Upper lobe of left lung (tissue), 6 donors: ENCODE measurements at regions not wholly inside any gene's neighbourhood (a gene's known extent, or its start where the extent isn't known, plus 50 kb on each side); places are given as distances from the start of the nearest gene placed in this dataset.
"Not testable (repeated sequence)": the region's sequence is repeated elsewhere in the genome, so short reads cannot be mapped to it uniquely, and the experiment has no call there.

ENCODE experiments used
- ATAC-seq, 2 donors: fragments of 200-7000 bp; cut with Tn5 transposase; one replicate each; pipeline ENCODE4 v1.9.1; 2022; ENCODE audit warnings: mild to moderate bottlenecking in 2 of 2, moderate library complexity in 2 of 2; ENCODE audit not compliant: low FRiP score in 2 of 2
- DNase-seq, 2 donors: peaks; one replicate each; pipeline ENCODE4 v3.0.0-alpha.2; 2019 to 2020
- H3K27ac ChIP-seq, 4 donors: fragments of 200-600 bp; sonication (generic); one replicate each; pipeline ENCODE4 v1.5.1; 2016 to 2019
- H3K27me3 ChIP-seq, 4 donors: fragments of 200-600 bp; sonication (generic); one replicate each; pipeline ENCODE4 v1.5.1; 2017 to 2019
- H3K36me3 ChIP-seq, 4 donors: fragments of 200-600 bp; sonication (generic); one replicate each; pipeline ENCODE4 v1.5.1; 2016 to 2019
- H3K4me1 ChIP-seq, 4 donors: fragments of 200-600 bp; sonication (generic); one replicate each; pipeline ENCODE4 v1.5.1; 2018 to 2019
- H3K4me3 ChIP-seq, 4 donors: fragments of 200-600 bp; sonication (generic); one replicate each; pipeline ENCODE4 v1.5.1; 2017 to 2019; ENCODE audit warnings: mild to moderate bottlenecking in 2 of 4, moderate library complexity in 1 of 4
- H3K9me3 ChIP-seq, 4 donors: fragments of 200-600 bp; sonication (generic); one replicate each; pipeline ENCODE4 v1.5.1; 2018 to 2019
- CTCF ChIP-seq, 6 experiments: fragments of 450-650 bp in 4 of 6; fragments of 200-600 bp in 2 of 6; sonication (generic) in 2 of 6; IDR thresholded peaks; one replicate each; pipeline ENCODE4 v1.5.1; 2016 to 2019; ENCODE audit warnings: antibody characterized with exemption in 6 of 6
- EP300 ChIP-seq, 4 donors: sonication (generic); formaldehyde crosslinking; IDR thresholded peaks; one replicate each; pipeline ENCODE4 v1.5.1; 2017; ENCODE audit warnings: antibody characterized with exemption in 4 of 4, control low read depth in 2 of 4
- POLR2A ChIP-seq, 4 donors: fragments of 450-650 bp; IDR thresholded peaks; one replicate each; pipeline ENCODE4 v1.5.1; 2016 to 2017; ENCODE audit warnings: antibody characterized with exemption in 4 of 4, mild to moderate bottlenecking in 2 of 4
- POLR2AphosphoS5 ChIP-seq, 2 donors: sonication (generic); formaldehyde crosslinking; IDR thresholded peaks; one replicate each; pipeline ENCODE4 v1.5.1; 2017; ENCODE audit warnings: antibody characterized with exemption in 2 of 2
- WGBS, 2 donors: methylation state at CpG; one replicate each; pipeline ENCODE4 v1.1.5; 2017 to 2018; 5-methylcytosine and 5-hydroxymethylcytosine counted together
- donor health status: DM: no; HTN: no; CAD: no; lungs with moderate emphysema.
- donor health status: DM: no; HTN: yes; CAD: no; lungs with severe emphysema.

GRCh38 chr4:132344924-132345828, 803.9 kb upstream of the PCDH10 start:
- no peaks in the 10 kb centered on the region for H3K27me3 ChIP-seq
- WGBS, 2 donors: 91 to 98% methylated on average over 19 to 31 of the region's 32 CpGs
- H3K36me3 ChIP-seq: no peaks in the 10 kb centered on the region
- no peak overlapping the region for H3K4me3 ChIP-seq
- no peak for DNase-seq
- no peak for ATAC-seq
- TF ChIP-seq POLR2AphosphoS5 (IDR thresholded peaks at IDR 0.05): no peak
- TF ChIP-seq CTCF (IDR thresholded peaks at IDR 0.05): no peak
- TF ChIP-seq EP300 (IDR thresholded peaks at IDR 0.05): no peak
- TF ChIP-seq POLR2A (IDR thresholded peaks at IDR 0.05): no peak
- H3K4me1 ChIP-seq: no peaks in the 10 kb centered on the region
- no peaks in the 10 kb centered on the region for H3K9me3 ChIP-seq
- H3K27ac ChIP-seq: no peak overlapping the region

- no peaks in the 10 kb centered on the region for H3K36me3 ChIP-seq
- ATAC-seq (no peak), DNase-seq (no peak)
- no peaks in the 10 kb centered on the region for H3K4me1 ChIP-seq
- WGBS, 2 donors: 84 to 96% methylated on average over 1 of the region's 1 CpG
- H3K9me3 ChIP-seq: no peaks in the 10 kb centered on the region
- no peaks in the 10 kb centered on the region for H3K27me3 ChIP-seq
- no peak overlapping the region for H3K27ac ChIP-seq
- H3K4me3 ChIP-seq: no peak overlapping the region
- TF ChIP-seq CTCF (IDR thresholded peaks at IDR 0.05): no peak
- TF ChIP-seq POLR2A (IDR thresholded peaks at IDR 0.05): no peak
- TF ChIP-seq EP300 (IDR thresholded peaks at IDR 0.05): no peak
- no peak for TF ChIP-seq POLR2AphosphoS5 (IDR thresholded peaks at IDR 0.05)
Measured at GRCh38 chr4:132346016-132346415, 803.1 kb upstream of the PCDH10 start.

- DNase-seq, H3K27ac ChIP-seq, ATAC-seq, H3K4me1 ChIP-seq, H3K27me3 ChIP-seq, H3K36me3 ChIP-seq, H3K4me3 ChIP-seq: not testable (repeated sequence)
- 61 to 70% methylated on average over 3 of the region's 3 CpGs for WGBS, 2 donors
- H3K9me3 ChIP-seq: peaks cover 0 to 15% (median 13%) of the 10 kb centered on the region in 4 donors
Measured at GRCh38 chr4:132351606-132352005, 797.5 kb upstream of the PCDH10 start.

GRCh38 chr4:132382243-132382642, 766.9 kb upstream of the PCDH10 start:
- DNase-seq: no peak
- WGBS, 2 donors: 65 to 92% methylated on average over 2 of the region's 2 CpGs
- Histone ChIP-seq H3K4me1 (no peaks in the 10 kb centered on the region), H3K9me3 (no peaks in the 10 kb centered on the region), H3K27ac (no peak overlapping the region), H3K4me3 (no peak overlapping the region), H3K27me3 (no peaks in the 10 kb centered on the region), H3K36me3 (no peaks in the 10 kb centered on the region)
- TF ChIP-seq POLR2AphosphoS5 (IDR thresholded peaks at IDR 0.05) (no peak), POLR2A (IDR thresholded peaks at IDR 0.05) (no peak), EP300 (IDR thresholded peaks at IDR 0.05) (no peak), CTCF (IDR thresholded peaks at IDR 0.05) (no peak)
- ATAC-seq: no peak

GRCh38 chr4:132383571-132384199, 765.4 kb upstream of the PCDH10 start:
- TF ChIP-seq POLR2A (IDR thresholded peaks at IDR 0.05) (no peak), POLR2AphosphoS5 (IDR thresholded peaks at IDR 0.05) (no peak), EP300 (IDR thresholded peaks at IDR 0.05) (no peak), CTCF (IDR thresholded peaks at IDR 0.05) (no peak)
- Histone ChIP-seq H3K4me3 (no peak overlapping the region), H3K4me1 (no peaks in the 10 kb centered on the region), H3K9me3 (no peaks in the 10 kb centered on the region), H3K27ac (no peak overlapping the region), H3K27me3 (no peaks in the 10 kb centered on the region), H3K36me3 (no peaks in the 10 kb centered on the region)
- DNase-seq (no peak), ATAC-seq (no peak)
- WGBS, 2 donors: 39 to 61% methylated on average over 1 of the region's 1 CpG
